Esophagus muscularis mucosa (tissue), 4 donors: ENCODE measurements at regions not wholly inside any gene's neighbourhood (a gene's known extent, or its start where the extent isn't known, plus 50 kb on each side); places are given as distances from the start of the nearest gene placed in this dataset.

Experiments
- DNase-seq: peaks from one replicate; pipeline ENCODE4 v3.0.0-alpha.2; 2017; ENCODE audit errors: extremely low spot score
- H3K27ac ChIP-seq, 4 donors: fragments of 200-600 bp; sonication (generic); replicated peaks in 1 of 4; 1 replicate in 3 of 4; 2 replicates in 1 of 4; pipeline ENCODE4 v1.5.1; 2016 to 2019; ENCODE audit warnings: mild to moderate bottlenecking in 1 of 4
- H3K27me3 ChIP-seq, 4 donors: fragments of 200-600 bp; sonication (generic); one replicate each; pipeline versions ENCODE4 v1.5.1 to v1.6.0; 2016 to 2019
- H3K36me3 ChIP-seq, 4 donors: fragments of 200-600 bp; sonication (generic); one replicate each; pipeline ENCODE4 v1.5.1; 2016 to 2019
- H3K4me1 ChIP-seq, 4 donors: fragments of 200-600 bp; sonication (generic); one replicate each; pipeline ENCODE4 v1.5.1; 2016 to 2019
- H3K4me3 ChIP-seq, 4 donors: fragments of 200-600 bp; sonication (generic); 1 replicate in 2 of 4; 2 replicates in 2 of 4; pipeline ENCODE4 v1.5.1; 2016 to 2019; ENCODE audit warnings: mild to moderate bottlenecking in 4 of 4, moderate library complexity in 1 of 4
- H3K9me3 ChIP-seq, 4 donors: fragments of 200-600 bp; sonication (generic); 1 replicate in 3 of 4; 2 replicates in 1 of 4; pipeline ENCODE4 v1.5.1; 2016 to 2019
- CTCF ChIP-seq, 3 experiments: fragments of 200-600 bp in 2 of 3; fragments of 450-650 bp in 1 of 3; sonication (generic) in 2 of 3; IDR thresholded peaks; one replicate each; pipeline ENCODE4 v1.5.1; 2017 to 2019; ENCODE audit warnings: antibody characterized with exemption in 3 of 3, mild to moderate bottlenecking in 2 of 3, moderate library complexity in 1 of 3
- EP300 ChIP-seq: sonication (generic); formaldehyde crosslinking; IDR thresholded peaks from one replicate; pipeline ENCODE4 v1.6.1; 2017; ENCODE audit warnings: antibody characterized with exemption
- POLR2A ChIP-seq: fragments of 450-650 bp; IDR thresholded peaks from one replicate; pipeline ENCODE4 v1.6.1; 2017; ENCODE audit warnings: antibody characterized with exemption, moderate library complexity, mild to moderate bottlenecking, low read depth
- POLR2AphosphoS5 ChIP-seq, 2 donors: sonication (generic); formaldehyde crosslinking; IDR thresholded peaks; one replicate each; pipeline ENCODE4 v1.6.1; 2017; ENCODE audit warnings: antibody characterized with exemption in 2 of 2
- WGBS: methylation state at CpG from one replicate; pipeline ENCODE4 v1.1.5; 2018; 5-methylcytosine and 5-hydroxymethylcytosine counted together
- intact Hi-C: fragments of 100-400 bp; cut with DNase I; formaldehyde crosslinking; loops from one replicate; pipeline ENCODE4 v1.15.1; 2023

- Histone ChIP-seq H3K4me1 (no peaks in the 10 kb centered on the region), H3K36me3 (no peaks in the 10 kb centered on the region), H3K4me3 (no peak overlapping the region), H3K27me3 (no peaks in the 10 kb centered on the region), H3K27ac (no peak overlapping the region), H3K9me3 (no peaks in the 10 kb centered on the region)
- WGBS = 73% methylated on average over 2 of the region's 2 CpGs
- intact Hi-C loops = no loop called here
- no peak for TF ChIP-seq POLR2A
- no peak for TF ChIP-seq CTCF (IDR thresholded peaks at IDR 0.05)
- TF ChIP-seq EP300 = no peak
- TF ChIP-seq POLR2AphosphoS5 (IDR thresholded peaks at IDR 0.05) = no peak
- no peak for DNase-seq
These were observed 1164.7 kb upstream of the CDH8 start for GRCh38 chr16:63200940-63201339.

- H3K36me3 ChIP-seq = no peaks in the 10 kb centered on the region
- no peak for TF ChIP-seq POLR2AphosphoS5 (IDR thresholded peaks at IDR 0.05)
- no peaks in the 10 kb centered on the region for H3K9me3 ChIP-seq
- intact Hi-C loops = no loop called here
- no peaks in the 10 kb centered on the region for H3K4me1 ChIP-seq
- H3K27me3 ChIP-seq = no peaks in the 10 kb centered on the region
- WGBS = 74% methylated on average over 4 of the region's 4 CpGs
- H3K27ac ChIP-seq = no peak overlapping the region
- no peak for DNase-seq
- no peak overlapping the region for H3K4me3 ChIP-seq
These were observed 1159.1 kb upstream of the CDH8 start for GRCh38 chr16:63195336-63195735.

- Histone ChIP-seq H3K27ac (no peak overlapping the region), H3K4me3 (no peak overlapping the region), H3K4me1 (no peaks in the 10 kb centered on the region), H3K36me3 (no peaks in the 10 kb centered on the region), H3K9me3 (no peaks in the 10 kb centered on the region), H3K27me3 (no peaks in the 10 kb centered on the region)
- intact Hi-C loops = no loop called here
- no peak for DNase-seq
- 80% methylated on average over 3 of the region's 3 CpGs for WGBS
- TF ChIP-seq CTCF (IDR thresholded peaks at IDR 0.05) (no peak), POLR2AphosphoS5 (IDR thresholded peaks at IDR 0.05) (no peak), EP300 (no peak), POLR2A (no peak)
These were observed 1156.7 kb upstream of the CDH8 start for GRCh38 chr16:63192980-63193379.

GRCh38 chr16:63188086-63188771, 1152.0 kb upstream of the CDH8 start:
- Histone ChIP-seq H3K4me3 (no peak overlapping the region), H3K27me3 (no peaks in the 10 kb centered on the region), H3K9me3 (no peaks in the 10 kb centered on the region), H3K27ac (no peak overlapping the region), H3K4me1 (no peaks in the 10 kb centered on the region), H3K36me3 (no peaks in the 10 kb centered on the region)
- DNase-seq = no peak
- TF ChIP-seq POLR2A = no peak
- no peak for TF ChIP-seq CTCF (IDR thresholded peaks at IDR 0.05)
- TF ChIP-seq POLR2AphosphoS5 (IDR thresholded peaks at IDR 0.05) = no peak
- no peak for TF ChIP-seq EP300
- intact Hi-C loops = no loop called here
- 87% methylated on average over 7 of the region's 7 CpGs for WGBS

GRCh38 chr16:63187638-63188037, 1151.4 kb upstream of the CDH8 start:
- intact Hi-C loops = no loop called here
- Histone ChIP-seq H3K36me3 (no peaks in the 10 kb centered on the region), H3K27me3 (no peaks in the 10 kb centered on the region), H3K27ac (no peak overlapping the region), H3K4me3 (no peak overlapping the region), H3K4me1 (no peaks in the 10 kb centered on the region), H3K9me3 (no peaks in the 10 kb centered on the region)
- DNase-seq = no peak
- WGBS = 62% methylated on average over 3 of the region's 3 CpGs
- no peak for TF ChIP-seq POLR2A
- no peak for TF ChIP-seq POLR2AphosphoS5 (IDR thresholded peaks at IDR 0.05)
- TF ChIP-seq CTCF (IDR thresholded peaks at IDR 0.05) = no peak
- TF ChIP-seq EP300 = no peak
